SK-N-DZ (cell line): ENCODE measurements at regions not wholly inside any gene's neighbourhood (a gene's known extent, or its start where the extent isn't known, plus 50 kb on each side); places are given as distances from the start of the nearest gene placed in this dataset.

Source experiments
- DNase-seq: peaks from one replicate; pipeline ENCODE4 v3.0.0-alpha.2; 2015; ENCODE audit warnings: low spot score

DNA sequence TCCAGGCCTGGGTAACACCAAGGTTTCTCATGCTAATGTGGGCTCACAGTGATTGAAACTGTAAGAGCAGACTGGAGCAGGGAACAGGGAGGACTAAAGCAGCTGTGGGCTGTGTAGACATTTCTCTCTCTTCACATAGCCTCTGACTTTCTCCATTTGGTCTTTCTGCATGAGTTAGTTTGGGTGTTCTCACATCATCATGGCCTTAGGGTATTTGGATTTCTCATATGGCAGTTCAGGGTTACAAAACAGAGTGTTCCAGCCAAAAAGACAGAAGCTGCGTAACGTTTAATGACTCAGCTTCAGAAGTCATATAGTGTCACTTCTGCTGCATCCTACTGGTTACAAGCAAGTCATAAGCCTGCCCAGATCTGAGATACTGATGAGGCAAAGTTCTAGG lies 52.0 kb upstream of the OSBPL8 start:
- DNase-seq: no peak

DNA sequence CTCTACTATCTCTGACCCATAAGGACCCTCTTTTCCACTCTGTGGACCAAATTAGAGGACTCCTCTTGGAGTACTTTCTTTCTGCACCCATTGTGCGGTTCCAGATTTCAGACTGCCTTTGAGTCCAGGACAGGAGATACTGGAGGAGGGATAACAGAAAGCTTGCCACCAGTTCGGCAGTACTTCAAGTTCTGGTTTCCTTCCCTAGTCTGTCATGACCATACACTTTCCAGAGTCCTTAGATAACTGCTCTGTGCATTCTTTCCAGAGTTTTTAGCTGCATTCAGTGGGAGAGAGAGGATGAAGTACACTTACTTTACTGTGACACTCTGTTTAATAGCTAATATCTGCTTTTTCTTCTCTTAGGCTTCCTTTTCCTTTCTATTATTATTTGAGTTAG lies 54.8 kb upstream of the OSBPL8 start:
- DNase-seq: no peak

DNA sequence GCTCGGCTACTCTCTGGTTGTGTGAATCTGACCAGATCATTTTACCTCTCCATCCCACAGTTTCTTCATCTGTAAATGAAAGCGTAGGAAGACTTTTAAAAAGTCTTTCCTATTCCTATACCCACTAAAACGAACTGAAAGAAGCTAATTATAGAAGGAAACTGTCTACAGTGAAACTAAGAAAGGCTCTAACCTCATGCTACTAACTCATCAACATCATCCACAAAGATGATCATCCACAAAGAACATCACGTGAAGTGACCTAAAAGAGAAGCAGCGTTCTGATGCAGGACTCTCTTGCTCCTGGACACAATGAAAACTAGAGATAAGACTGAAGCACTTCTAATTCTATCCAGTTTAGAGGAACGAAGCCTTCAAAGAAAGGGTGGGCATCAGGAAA lies 58.5 kb upstream of the OSBPL8 start:
- no peak for DNase-seq

DNA sequence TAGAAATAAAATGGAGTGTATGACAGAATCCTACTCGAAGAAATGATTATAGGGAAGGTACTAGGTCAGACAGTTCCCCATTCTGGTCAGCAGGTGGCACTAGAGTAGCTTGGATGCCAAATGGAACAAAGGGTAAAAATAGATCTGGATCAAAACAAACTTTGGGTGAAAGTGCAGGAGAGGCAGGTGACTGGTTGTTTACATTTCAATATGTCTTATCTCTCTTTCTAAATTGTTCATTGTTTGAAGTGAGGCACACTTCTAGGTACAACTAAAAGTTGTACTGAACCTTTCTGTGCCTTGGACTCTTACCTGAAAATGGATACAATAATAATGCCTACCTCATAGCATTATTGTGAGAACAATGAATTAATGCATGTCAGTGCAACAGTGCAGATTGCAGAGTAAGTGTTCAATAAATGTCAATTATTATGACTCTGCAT lies 62.0 kb upstream of the OSBPL8 start:
- DNase-seq: peak; percentile 67

DNA sequence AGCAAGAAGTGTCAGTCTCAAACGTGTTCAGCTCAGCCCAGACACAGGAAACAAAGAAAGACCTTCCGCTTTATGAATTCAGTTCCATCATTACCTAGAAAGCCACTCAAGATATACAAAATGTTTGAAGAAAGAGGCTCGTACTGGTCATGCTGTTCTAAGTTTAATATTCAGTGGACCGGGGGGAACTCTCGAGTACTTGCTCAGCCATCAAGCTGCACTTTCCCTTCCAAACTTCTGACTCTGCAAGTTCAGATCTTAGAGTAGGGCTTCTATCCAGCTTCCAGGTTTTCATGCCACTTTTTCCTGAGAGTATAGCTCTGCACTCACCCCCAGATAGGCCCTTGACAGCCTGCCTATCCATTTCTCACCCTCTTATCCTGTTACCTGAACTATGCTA lies 62.8 kb upstream of the OSBPL8 start:
- DNase-seq: no peak

DNA sequence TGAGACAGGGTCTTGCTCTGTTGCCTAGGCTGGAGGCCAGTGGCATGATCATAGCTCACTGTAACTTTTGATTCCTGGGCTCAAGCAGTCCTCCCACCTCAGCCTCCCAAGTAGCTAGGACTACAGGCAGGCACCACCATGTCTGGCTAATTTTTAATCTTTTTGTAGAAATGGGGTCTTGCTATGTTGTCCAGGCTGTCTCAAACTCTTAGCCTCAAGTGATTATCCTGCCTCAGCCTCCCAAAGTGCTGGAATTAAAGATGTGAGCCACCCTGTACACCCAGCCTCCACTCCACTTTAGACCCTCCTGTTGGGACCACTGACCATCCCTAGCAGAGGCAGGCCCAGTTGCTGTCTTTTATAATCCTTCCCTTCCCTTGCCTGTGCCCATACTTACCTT lies 63.3 kb upstream of the OSBPL8 start:
- no peak for DNase-seq

DNA sequence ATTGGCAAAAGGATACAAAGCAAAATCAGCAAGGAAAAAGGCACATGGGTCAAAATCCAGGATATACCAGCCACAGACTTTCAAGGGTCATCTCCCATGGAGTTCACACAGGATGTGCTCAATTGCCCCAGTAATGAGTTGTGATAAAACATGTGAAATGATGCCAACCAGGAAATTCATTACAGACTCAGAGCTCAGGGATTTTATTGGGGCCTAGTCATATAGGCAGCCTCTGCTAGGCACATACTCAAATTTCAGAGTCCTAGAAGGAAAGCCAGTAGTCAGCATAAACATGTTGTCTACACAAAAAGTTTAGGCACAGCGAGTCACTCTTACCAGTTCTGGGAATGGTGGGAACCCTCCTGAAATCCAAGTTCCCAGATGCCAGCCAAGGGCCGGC lies 64.4 kb upstream of the OSBPL8 start:
- DNase-seq: no peak

DNA sequence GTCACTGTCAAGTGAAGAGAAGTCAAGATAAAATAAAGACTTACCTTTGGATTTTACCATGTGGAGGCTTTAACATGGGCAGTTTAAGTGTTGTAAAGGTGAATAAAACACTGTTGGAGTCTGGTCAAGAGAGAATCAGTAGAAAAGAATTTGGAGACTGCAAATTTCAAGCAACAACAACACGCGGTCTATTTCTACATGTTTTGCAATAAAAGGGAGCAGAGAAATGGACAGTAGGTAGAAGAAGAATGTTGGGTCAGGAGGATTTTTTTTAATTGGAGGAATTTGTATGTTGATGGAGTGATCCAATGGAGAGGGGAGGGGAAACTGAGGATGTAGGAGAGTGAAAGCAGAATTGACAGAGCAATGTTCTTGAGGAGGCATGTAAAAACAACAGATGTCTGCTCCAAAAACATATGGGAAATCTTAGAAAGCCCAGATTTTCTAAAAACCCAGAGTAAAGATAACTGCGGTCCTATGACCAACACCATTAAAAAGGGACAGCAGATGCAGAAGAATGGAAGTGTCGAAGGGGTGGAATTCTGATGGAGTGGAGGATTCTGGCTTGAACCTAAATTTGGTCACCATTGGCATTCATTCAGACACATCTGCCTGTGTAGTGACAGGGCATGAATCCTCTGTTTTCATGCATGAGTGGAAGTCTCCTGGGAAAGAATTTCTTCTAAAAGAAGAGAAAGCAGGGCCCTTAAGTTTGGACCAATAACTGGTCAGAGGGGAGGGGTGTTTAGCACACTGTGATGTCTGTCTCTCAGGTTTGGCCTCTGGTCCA lies 68.0 kb upstream of the OSBPL8 start:
- no peak for DNase-seq

DNA sequence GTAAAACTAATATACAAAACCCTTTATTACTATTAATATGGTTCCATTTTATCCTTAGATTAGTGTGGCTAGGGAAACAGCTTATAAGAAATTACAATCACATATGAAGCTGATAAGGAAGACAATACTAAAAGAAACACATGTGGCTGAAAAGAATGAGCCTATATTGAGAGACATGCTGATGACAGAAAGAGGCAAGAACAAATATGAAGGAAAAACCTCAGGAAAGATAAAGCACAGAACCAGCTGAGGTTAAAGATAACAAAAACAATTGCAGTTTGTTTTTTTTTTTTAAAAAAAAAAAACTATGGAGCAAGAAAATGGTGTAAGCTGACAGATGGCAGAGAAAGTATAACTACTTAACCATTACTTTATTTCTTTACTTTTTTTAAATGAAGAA lies 69.2 kb upstream of the OSBPL8 start:
- no peak for DNase-seq

DNA sequence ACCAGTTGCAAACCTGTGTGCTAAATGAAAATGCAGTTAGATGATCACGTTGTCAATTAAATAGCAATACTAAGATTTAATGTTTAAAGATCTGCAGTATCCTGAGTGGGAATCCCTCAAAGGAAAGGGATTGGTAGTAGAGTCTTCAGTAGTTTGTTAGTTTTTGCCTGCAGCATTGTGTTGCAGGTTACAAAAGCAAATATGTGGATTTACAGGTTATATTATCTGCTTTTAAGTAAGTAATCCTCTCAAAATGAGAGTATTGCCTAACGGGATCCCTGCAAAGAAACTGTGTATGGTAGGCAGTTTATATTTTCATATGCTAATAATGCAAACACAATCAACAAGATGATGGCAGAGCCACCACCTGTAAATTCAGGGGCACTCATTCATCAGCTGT lies 72.2 kb upstream of the OSBPL8 start:
- no peak for DNase-seq

DNA sequence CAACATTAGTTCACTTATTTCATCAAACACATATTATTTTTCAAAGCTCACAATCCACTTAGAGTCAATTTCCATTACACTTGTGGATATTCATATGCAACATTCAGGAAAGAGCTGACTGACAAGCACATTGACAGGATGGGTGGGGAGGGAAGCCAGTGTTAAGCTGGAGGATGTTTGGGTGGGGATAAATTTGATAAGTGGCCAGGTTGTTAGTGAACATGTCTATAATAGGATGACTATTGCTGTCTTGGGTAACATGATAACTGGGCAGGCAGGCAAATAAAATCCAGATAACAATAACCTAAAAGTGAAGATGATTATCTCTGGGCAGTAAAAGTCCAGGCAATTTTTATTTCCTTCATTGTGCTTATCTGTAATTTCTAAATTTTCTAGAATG lies 73.8 kb upstream of the OSBPL8 start:
- DNase-seq: no peak

DNA sequence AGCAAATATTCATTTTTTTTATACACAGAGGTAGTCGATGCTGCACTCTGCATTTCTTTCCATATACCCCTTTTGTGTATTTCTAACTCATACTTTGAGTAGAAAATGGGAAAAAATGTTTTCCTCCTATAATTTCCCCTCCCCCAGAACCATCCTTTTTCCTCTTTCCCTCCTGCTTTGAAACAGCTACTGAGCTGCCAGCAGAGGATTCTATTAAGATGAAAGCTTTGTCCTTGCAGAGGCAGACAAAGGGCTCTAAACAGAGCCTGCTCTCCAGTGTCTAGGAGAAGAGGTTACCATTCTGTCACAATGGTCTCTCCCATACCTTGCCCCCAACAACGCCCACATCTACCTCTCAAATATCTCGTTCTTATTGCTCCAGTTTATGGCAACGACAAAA lies 74.6 kb upstream of the OSBPL8 start:
- DNase-seq: no peak

DNA sequence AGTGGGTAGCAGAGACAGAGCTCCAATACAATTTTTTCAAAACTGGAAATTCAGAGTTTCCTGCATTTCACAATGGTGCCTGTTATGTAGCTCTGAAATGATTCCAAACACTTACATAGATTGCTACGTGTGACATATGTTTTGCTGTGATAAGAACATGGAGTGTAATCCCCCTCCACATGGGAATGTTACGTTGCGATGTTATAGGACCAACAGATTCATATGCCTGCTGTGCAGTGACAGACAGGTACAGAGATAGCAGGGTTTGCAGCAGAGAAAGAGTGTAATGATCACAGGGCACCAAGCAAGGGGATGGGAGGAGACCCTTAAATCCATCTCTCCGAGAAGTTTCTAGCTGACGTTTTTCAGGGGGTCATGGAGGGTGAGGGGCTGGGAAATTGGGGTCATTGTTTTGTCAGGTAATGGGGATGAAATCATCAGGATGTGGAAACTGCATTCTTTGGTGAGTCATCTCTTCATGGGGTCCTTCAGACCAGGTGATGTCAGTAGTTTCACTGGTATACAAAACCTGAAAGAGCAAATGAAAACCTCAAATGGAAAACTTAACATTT lies 76.6 kb upstream of the OSBPL8 start:
- no peak for DNase-seq

DNA sequence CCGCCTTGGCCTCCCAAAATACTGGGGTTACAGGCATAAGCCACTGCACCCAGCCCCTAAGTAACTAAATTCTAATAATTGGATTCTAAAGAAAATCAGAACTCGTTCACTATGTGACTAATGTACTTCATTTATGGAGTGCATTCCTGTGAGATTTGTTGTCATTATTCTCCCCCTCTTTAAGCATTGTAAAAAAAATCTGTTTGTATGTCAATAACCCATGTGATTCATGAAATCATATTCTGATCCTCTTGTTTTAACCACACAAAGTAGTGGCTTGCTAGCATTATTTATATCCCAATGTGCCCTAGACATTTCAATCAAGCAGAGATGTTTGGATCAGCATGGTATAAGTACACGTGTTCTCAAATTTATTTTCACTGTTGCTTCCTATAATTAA lies 78.2 kb upstream of the OSBPL8 start:
- DNase-seq: no peak

DNA sequence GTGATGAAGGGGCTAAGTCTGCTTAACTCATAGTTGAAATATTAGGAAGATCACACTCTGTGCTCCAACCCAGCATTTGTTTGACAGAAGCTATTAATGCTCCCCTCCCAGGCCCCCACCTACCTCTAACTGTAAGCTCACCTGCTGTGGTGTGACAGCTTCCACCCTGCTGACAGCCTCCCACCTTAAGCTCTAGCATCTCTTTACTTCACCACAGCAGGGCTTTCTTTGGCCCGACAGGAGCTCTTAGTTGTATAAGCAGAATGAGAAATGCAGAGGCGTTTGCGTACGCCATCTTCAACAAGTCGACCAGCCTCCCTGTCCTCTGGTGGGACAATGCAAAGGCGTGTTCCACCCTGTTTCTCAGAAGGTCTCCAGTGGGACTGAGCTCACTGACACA lies 80.1 kb upstream of the OSBPL8 start:
- no peak for DNase-seq

DNA sequence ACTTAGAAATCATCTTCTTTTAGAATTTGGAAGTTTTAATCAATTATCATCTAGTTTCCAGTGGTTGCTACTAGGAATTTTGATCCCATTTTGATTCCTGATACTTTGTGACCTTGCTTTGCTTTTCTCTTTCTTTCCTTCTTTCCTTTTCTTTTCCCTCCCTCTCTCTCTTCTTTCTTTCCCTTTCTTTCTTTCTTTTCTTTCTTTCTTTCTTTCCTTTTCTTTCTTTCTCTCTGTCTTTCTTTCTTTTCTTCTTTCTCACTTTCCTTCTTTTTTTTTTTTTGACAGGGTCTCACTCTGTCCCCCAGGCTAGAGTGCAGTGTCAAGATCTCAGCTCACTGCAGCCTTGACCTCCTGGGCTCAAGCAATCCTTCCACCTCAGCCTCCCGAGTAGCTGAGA lies 81.5 kb upstream of the OSBPL8 start:
- no peak for DNase-seq

DNA sequence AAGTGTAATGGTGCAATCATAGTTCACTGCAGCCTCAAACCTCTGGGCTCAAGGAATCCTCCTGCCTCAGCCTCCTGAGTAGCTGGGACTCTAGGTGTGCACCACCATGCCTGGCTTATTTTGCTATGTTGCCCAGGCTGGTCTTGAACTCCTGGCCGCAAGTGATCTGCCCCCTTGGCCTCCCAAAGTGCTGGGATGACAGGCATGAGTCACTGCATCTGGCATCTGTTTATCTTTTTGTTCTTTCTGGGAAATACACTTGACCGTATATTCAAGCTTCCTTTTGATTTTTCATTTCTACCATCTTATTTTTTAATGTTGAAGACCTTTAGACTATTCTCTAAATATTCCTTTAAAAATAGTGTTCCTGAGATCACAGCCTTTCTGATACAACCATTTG lies 82.4 kb upstream of the OSBPL8 start:
- no peak for DNase-seq

DNA sequence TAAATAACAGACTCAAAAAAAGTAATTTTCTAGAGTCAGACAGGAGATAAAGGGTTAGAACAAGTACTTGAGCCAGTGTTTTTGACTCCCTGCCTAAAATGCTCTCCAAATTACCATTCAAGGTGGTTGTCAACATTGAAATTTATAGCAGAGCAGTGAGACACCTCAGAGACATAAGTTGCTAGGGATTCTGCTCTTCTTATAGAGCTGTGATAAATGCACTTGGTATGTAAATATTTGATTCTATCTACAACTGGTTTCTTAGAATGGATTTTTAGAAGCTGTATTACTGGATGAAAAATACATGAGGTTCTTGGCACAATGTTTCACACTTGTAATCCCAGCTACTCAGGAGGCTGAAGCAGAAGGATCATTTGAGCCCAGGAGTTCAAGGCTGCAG lies 83.9 kb upstream of the OSBPL8 start:
- DNase-seq: no peak

DNA sequence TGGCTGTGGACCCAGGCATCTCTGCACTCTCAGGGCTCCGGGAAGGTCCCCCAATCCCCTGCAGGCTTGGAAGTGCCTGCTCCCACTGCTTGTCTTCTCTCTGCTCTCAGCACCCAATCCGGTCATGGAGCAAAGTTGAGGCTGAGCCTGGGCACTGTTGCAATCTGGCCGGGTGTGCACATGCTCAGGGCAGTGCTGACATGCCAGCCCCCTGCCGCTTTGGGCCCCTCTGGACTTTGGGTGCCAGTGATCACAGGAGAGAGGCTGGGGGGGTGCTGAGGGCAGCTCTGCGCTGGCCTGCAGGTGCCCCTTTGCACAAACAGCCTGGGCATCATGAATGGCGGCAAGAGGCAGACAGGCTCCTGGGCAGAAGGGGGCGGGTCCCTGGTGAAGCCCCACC lies 85.4 kb upstream of the OSBPL8 start:
- no peak for DNase-seq

DNA sequence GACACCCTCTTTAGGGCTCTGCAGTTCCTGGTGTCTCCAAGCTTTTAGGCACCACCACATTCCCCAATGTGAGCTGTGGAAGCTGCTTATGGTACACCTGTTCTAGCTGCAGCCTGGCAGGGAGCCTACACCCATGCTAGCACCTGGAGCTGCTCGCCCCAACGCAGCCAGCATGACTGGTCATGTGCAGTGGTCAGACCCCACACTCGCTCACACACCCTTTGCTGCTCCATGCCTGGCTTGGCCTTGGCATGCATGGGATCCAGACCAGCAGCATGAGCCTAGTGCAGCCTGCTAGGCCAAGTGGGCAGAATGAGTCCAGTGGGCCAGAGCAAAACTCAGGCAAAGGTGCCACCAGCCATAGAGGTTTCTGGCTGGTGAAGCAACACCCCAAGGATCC lies 86.4 kb upstream of the OSBPL8 start:
- no peak for DNase-seq

DNA sequence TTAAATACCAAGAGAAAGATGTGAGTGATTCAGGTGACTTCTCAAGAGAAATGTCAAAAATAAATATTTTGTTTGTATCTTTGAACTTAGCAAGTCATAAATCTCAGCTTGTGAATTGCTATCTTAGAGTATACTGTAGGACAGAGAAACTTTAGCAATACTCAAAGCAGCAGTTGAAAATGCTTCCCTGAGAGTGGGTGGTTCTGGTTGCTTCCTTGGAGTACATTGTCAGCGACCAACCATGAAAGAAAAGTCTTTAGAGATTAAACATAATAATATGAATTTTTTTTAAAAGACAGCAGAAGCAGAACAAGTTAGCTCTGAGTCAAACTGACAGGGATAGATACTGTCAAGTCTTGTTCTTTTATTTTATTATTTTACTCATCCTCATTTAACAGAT lies 86.8 kb upstream of the OSBPL8 start:
- no peak for DNase-seq

DNA sequence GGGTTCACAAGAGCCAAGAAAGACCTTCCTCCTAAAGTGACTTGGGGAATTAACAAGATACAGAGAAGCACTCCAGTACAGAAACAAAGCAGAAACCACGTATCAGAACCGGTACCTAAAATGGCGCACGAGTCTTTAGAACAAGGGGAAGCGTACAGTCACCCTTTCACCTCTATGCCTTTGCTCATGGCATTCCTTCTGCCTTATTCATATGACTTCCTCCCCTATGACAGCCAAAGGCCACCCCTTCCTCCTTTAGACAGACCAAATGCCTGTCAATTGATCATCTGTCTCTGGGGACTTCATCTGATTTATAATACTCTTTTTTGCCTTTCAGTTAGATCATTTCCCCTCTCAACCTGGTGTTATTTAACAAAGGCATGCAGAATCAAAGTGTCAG lies 89.5 kb upstream of the OSBPL8 start:
- DNase-seq: no peak

DNA sequence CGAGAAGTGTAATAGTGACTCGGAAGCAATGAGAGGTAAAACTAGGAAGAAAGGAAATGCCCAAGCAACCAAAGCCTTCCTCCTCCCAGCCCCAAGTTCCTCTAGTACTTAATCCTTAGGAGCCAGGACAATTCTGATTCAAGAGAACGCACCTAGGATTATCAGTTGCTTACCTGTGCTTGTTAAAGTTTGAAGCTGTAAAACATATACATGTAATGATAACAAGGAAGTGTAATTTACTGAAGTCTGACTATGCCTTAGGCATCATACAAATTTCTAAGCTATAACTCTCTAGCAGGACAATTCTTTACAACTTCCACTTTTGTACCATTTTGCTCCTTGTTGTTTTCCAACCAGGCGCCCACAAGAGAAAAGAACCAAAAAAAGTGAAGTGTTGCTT lies 92.8 kb upstream of the OSBPL8 start:
- no peak for DNase-seq

DNA sequence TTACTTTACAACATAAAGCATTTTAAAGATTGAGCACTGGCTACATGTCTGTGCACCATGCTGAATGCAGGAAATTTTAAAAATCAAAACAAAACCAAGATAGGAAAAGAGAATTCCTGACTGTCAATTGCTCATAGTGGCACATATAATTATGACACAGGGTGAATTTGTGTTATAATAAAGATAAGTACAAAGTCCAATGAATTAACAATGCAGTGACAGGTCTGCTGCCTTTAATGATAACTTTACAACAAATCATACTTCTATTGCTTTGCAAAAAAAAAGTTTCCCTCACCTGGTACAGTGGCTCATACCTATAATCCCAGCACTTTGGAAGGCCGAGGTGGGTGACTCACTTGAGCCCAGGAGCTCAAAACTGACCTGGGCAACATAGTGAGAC lies 93.8 kb upstream of the OSBPL8 start:
- DNase-seq: no peak
